Ovary (tissue), 7 donors: ENCODE measurements at regions not wholly inside any gene's neighbourhood (a gene's known extent, or its start where the extent isn't known, plus 50 kb on each side); places are given as distances from the start of the nearest gene placed in this dataset.

Experiments
- DNase-seq, 5 donors: peaks; one replicate each; pipeline ENCODE4 v3.0.0-alpha.2; 2019 to 2020
- H3K27ac ChIP-seq, 2 donors: fragments of 200-600 bp; one replicate each; pipeline versions ENCODE4 v1.5.1 to v1.8.0; 2019 to 2022
- H3K27me3 ChIP-seq: fragments of 200-600 bp; one replicate; pipeline ENCODE4 v1.8.0; 2022
- H3K36me3 ChIP-seq: fragments of 200-600 bp; sonication (generic); one replicate; pipeline ENCODE4 v1.5.1; 2019
- H3K4me1 ChIP-seq: one replicate; pipeline ENCODE4 v1.8.1; 2013; ENCODE audit warnings: mild to moderate bottlenecking, moderate library complexity; ENCODE audit not compliant: insufficient read depth
- H3K4me3 ChIP-seq: fragments of 200-600 bp; sonication (generic); one replicate; pipeline ENCODE4 v1.5.1; 2017
- H3K9me3 ChIP-seq, 2 donors: fragments of 200-600 bp in 1 of 2; sonication (generic) in 1 of 2; one replicate each; pipeline versions ENCODE4 v1.5.1 to v1.8.1; 2013 to 2019; ENCODE audit warnings: mild to moderate bottlenecking in 1 of 2, moderate library complexity in 1 of 2
- EP300 ChIP-seq: sonication (generic); formaldehyde crosslinking; IDR thresholded peaks from one replicate; pipeline ENCODE4 v1.6.1; 2017; ENCODE audit warnings: antibody characterized with exemption
- POLR2A ChIP-seq: fragments of 450-650 bp; IDR thresholded peaks from one replicate; pipeline ENCODE4 v1.6.1; 2017; ENCODE audit warnings: antibody characterized with exemption, mild to moderate bottlenecking, moderate library complexity
- WGBS, 3 donors: extraction: QIAGEN DNeasy Blood & Tissue Kit in 1 of 3; methylation state at CpG; one replicate each; pipeline versions ENCODE4 v1.1.5 to v1.1.7; 2013 to 2017; 5-methylcytosine and 5-hydroxymethylcytosine counted together
- intact Hi-C, 4 donors: fragments of 100-400 bp; cut with DNase I; formaldehyde crosslinking; loops; one replicate each; pipeline versions ENCODE4 v1.11.0 to v1.15.1; 2022 to 2023
- TF ChIP-seq, protein P1 (sequence below), 3 donors: fragments of 450-650 bp in 2 of 3; fragments of 200-600 bp in 1 of 3; IDR thresholded peaks; one replicate each; pipeline versions ENCODE4 v1.5.1 to v1.8.0; 2016 to 2022; ENCODE audit warnings: antibody characterized with exemption in 3 of 3, mild to moderate bottlenecking in 1 of 3
- donor health status: DM: no; HTN: no; CAD: no; lungs with moderate emphysema.
- donor health status: DM: no; HTN: no; CAD: no.
- donor health status: Bipolar disorder and iron deficiency.
- donor health status: DM: no; HTN: no; CAD: no.
- donor health status: DM: yes; HTN: yes; CAD: no.

DNA sequence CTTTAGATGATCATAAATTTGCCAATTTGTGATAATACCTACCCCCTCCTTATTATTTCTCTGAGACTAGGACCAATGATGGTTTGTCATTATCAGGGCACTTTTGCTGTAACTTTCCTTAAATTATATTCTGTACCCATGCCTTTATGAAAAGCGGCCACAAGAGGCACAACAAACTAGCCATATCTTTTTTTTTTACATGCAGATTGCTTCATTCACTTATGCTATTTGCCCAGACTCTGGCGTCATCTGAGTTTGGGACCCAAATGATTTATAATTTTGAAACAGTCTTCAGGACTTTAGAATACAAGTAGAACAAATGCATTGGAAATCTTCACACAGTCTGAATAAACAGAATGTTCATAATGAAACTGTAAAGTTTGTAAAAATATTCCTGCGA is 408.1 kb downstream of the MAT2B start:
- Histone ChIP-seq H3K27ac (no peak overlapping the region), H3K36me3 (no peaks in the 10 kb centered on the region), H3K4me3 (no peak overlapping the region), H3K9me3 (no peaks in the 10 kb centered on the region), H3K4me1 (no peaks in the 10 kb centered on the region), H3K27me3 (no peaks in the 10 kb centered on the region)
- TF ChIP-seq EP300 (no peak), POLR2A (no peak)
- TF ChIP-seq, protein P1, sequence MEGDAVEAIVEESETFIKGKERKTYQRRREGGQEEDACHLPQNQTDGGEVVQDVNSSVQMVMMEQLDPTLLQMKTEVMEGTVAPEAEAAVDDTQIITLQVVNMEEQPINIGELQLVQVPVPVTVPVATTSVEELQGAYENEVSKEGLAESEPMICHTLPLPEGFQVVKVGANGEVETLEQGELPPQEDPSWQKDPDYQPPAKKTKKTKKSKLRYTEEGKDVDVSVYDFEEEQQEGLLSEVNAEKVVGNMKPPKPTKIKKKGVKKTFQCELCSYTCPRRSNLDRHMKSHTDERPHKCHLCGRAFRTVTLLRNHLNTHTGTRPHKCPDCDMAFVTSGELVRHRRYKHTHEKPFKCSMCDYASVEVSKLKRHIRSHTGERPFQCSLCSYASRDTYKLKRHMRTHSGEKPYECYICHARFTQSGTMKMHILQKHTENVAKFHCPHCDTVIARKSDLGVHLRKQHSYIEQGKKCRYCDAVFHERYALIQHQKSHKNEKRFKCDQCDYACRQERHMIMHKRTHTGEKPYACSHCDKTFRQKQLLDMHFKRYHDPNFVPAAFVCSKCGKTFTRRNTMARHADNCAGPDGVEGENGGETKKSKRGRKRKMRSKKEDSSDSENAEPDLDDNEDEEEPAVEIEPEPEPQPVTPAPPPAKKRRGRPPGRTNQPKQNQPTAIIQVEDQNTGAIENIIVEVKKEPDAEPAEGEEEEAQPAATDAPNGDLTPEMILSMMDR (IDR thresholded peaks at IDR 0.05), result no peak
- no peak for DNase-seq
- 56 to 81% (median 61%) methylated on average over 3 of the region's 3 CpGs for WGBS, 3 donors
- intact Hi-C loops, result no loop called here

DNA sequence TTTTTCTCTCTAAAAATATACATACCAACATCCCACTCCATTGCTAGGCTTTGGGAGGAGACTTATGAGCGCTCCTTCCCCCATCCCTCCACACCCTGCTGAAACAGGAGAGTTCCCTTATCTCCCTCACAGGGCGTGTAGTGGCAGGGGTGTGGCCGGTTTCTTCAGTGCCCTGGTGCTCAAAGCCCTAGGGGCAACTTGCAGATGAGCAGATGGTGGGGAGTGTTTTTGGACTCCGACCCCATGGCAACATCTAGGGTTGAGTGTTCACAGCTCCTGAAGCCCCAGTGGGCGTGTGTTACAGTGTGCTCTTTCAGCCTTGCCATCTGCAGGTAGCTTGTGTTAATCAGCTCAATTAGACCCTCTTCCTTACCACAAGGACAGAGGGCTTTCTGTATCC is 409.5 kb downstream of the MAT2B start:
- Histone ChIP-seq H3K27ac (no peak overlapping the region), H3K9me3 (no peaks in the 10 kb centered on the region), H3K4me1 (no peaks in the 10 kb centered on the region), H3K4me3 (no peak overlapping the region), H3K27me3 (no peaks in the 10 kb centered on the region), H3K36me3 (no peaks in the 10 kb centered on the region)
- TF ChIP-seq POLR2A (no peak), EP300 (no peak)
- TF ChIP-seq, protein P1 (IDR thresholded peaks at IDR 0.05), result no peak
- WGBS, 3 donors, result 74 to 87% (median 82%) methylated on average over 5 of the region's 5 CpGs
- intact Hi-C loops, result no loop called here
- no peak for DNase-seq

DNA sequence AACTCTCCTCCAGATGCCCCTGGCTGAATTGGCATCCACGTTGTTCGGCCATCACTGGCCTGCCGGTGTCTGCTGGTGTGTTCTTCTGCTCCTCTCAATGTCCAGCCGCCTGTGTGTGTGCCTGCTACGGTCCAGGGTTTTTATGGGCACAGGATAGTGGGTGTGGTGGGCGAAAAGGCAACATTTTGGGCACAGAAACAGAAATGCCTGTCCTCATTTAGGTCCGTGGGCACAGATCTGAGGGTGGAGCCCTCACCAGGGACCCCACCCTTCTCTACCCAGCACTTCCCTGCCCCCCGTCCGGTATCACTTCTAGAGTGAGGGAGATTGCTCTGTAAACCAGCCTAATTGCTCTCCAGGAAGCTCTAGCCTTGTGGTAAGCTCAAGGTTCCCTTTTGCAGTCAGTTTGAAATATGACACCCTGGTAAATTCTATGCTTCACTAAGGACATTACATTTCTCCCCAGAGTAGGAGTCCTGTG is 410.1 kb downstream of the MAT2B start:
- no peak overlapping the region for H3K4me3 ChIP-seq
- no peaks in the 10 kb centered on the region for H3K9me3 ChIP-seq
- WGBS, 3 donors, result 63 to 73% (median 65%) methylated on average over 8 to 9 of the region's 9 CpGs
- H3K27me3 ChIP-seq, result no peaks in the 10 kb centered on the region
- intact Hi-C loops, result no loop called here
- no peaks in the 10 kb centered on the region for H3K4me1 ChIP-seq
- TF ChIP-seq, protein P1 (IDR thresholded peaks at IDR 0.05), result no peak
- TF ChIP-seq EP300 (no peak), POLR2A (no peak)
- H3K36me3 ChIP-seq, result no peaks in the 10 kb centered on the region
- H3K27ac ChIP-seq, result no peak overlapping the region
- no peak for DNase-seq

DNA sequence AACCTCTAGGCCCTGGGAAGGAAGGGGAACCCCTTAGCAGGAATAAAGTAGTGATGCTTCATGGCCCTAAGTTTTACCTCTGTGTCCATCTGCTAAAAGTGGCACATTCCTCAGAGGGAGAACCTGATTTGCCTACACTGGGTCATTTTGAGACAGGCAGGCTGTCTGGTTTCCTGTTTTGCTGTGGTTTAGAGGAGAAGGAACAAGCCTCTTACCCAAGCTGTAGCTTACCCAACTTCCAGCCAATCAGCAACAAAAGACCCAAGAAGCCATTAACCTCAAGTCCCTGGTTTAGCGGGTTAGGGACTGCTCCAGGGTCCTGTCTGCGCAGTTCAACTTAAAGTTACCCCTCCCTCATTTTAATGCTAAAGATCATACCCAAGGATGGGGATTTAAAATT is 411.0 kb downstream of the MAT2B start:
- intact Hi-C loops, result no loop called here
- Histone ChIP-seq H3K36me3 (no peaks in the 10 kb centered on the region), H3K27ac (no peak overlapping the region), H3K4me3 (no peak overlapping the region), H3K9me3 (no peaks in the 10 kb centered on the region), H3K4me1 (no peaks in the 10 kb centered on the region), H3K27me3 (no peaks in the 10 kb centered on the region)
- TF ChIP-seq POLR2A (no peak), EP300 (no peak)
- TF ChIP-seq, protein P1 (IDR thresholded peaks at IDR 0.05), result no peak
- 91 to 93% (median 92%) methylated on average over 2 of the region's 2 CpGs for WGBS, 3 donors
- DNase-seq, result no peak

DNA sequence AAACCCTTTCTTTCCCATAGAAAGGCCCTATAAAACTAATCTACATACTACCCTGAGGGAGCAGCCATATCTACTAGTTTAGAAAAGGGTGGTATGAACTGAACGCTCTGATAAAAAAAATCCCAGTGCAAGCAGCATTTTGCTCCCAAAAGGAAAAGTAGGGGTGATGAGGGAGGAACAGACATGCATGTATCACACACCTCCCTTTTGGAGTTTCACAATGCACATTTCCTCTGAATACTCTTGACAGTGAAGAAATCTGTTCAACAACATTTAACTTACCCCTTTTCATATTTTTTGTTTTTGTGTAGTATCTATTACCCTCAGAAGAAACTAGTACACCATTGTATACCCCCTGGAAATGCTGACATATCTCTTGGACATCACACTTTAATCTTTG is 411.4 kb downstream of the MAT2B start:
- no peaks in the 10 kb centered on the region for H3K36me3 ChIP-seq
- intact Hi-C loops, result no loop called here
- H3K27ac ChIP-seq, result no peak overlapping the region
- no peaks in the 10 kb centered on the region for H3K9me3 ChIP-seq
- no peak overlapping the region for H3K4me3 ChIP-seq
- no peak for TF ChIP-seq POLR2A
- TF ChIP-seq, protein P1 (IDR thresholded peaks at IDR 0.05), result no peak
- TF ChIP-seq EP300, result no peak
- 76 to 89% (median 78%) methylated on average over 1 of the region's 1 CpG for WGBS, 3 donors
- no peaks in the 10 kb centered on the region for H3K4me1 ChIP-seq
- H3K27me3 ChIP-seq, result no peaks in the 10 kb centered on the region
- DNase-seq, result no peak
